MM.1S (cell line): ENCODE measurements at regions not wholly inside any gene's neighbourhood (a gene's known extent, or its start where the extent isn't known, plus 50 kb on each side); places are given as distances from the start of the nearest gene placed in this dataset.

Source experiments
- DNase-seq: peaks from one replicate; pipeline ENCODE4 v3.0.0-alpha.2; 2015
- H2AFZ ChIP-seq: fragments of 300-600 bp; sonication (generic); 2 replicates; pipeline ENCODE4 v1.6.0; 2016; ENCODE audit warnings: antibody characterized with exemption, low read length
- H3F3A ChIP-seq: fragments of 300-600 bp; sonication (generic); 2 replicates; pipeline ENCODE4 v1.6.1; 2016; ENCODE audit warnings: mild to moderate bottlenecking, antibody characterized with exemption, low read length, moderate library complexity, mixed read lengths; ENCODE audit not compliant: insufficient read depth
- H3K27ac ChIP-seq: fragments of 300-600 bp; sonication (generic); 2 replicates; pipeline ENCODE4 v1.5.1; 2016; ENCODE audit warnings: mild to moderate bottlenecking, low read length
- H3K27me3 ChIP-seq: fragments of 300-600 bp; sonication (generic); replicated peaks from 2 replicates; pipeline ENCODE4 v1.6.0; 2016; ENCODE audit warnings: low read length; ENCODE audit not compliant: insufficient read depth
- H3K36me3 ChIP-seq: fragments of 300-600 bp; sonication (generic); replicated peaks from 2 replicates; pipeline ENCODE4 v1.6.1; 2016; ENCODE audit warnings: mild to moderate bottlenecking, low read length, mixed read lengths; ENCODE audit not compliant: insufficient read depth
- H3K4me1 ChIP-seq: fragments of 300-600 bp; sonication (generic); 2 replicates; pipeline ENCODE4 v1.6.1; 2016; ENCODE audit warnings: low read length, mixed read lengths
- H3K4me2 ChIP-seq: fragments of 300-600 bp; sonication (generic); 2 replicates; pipeline ENCODE4 v1.6.0; 2016; ENCODE audit warnings: low read depth, low read length
- H3K4me3 ChIP-seq: fragments of 300-600 bp; sonication (generic); 2 replicates; pipeline ENCODE4 v1.5.1; 2016; ENCODE audit warnings: low read length, mixed read lengths
- H3K79me2 ChIP-seq: fragments of 300-600 bp; sonication (generic); 2 replicates; pipeline ENCODE4 v1.6.1; 2016; ENCODE audit warnings: mixed run types, low read length, mixed read lengths
- H3K9ac ChIP-seq: fragments of 300-600 bp; sonication (generic); 2 replicates; pipeline ENCODE4 v1.6.1; 2016; ENCODE audit warnings: low read length, mixed read lengths
- H3K9me2 ChIP-seq: fragments of 300-600 bp; sonication (generic); replicated peaks from 2 replicates; pipeline ENCODE4 v1.6.1; 2016; ENCODE audit warnings: mild to moderate bottlenecking, low read length, mixed read lengths; ENCODE audit not compliant: insufficient read depth
- H3K9me3 ChIP-seq: fragments of 300-600 bp; sonication (generic); replicated peaks from 2 replicates; pipeline ENCODE4 v1.6.1; 2016; ENCODE audit warnings: mild to moderate bottlenecking, low read length, mixed read lengths; ENCODE audit not compliant: insufficient read depth
- H4K20me1 ChIP-seq: fragments of 300-600 bp; sonication (generic); 2 replicates; pipeline ENCODE4 v1.6.1; 2016; ENCODE audit warnings: mild to moderate bottlenecking, low read length, moderate library complexity, mixed read lengths; ENCODE audit not compliant: insufficient read depth
- EZH2 ChIP-seq: fragments of 300-600 bp; sonication (generic); optimal IDR thresholded peaks from 2 replicates; pipeline ENCODE3; 2017; ENCODE audit warnings: low read depth, mild to moderate bottlenecking, antibody characterized with exemption, low read length, mixed read lengths
- EZH2phosphoT487 ChIP-seq: fragments of 300-600 bp; sonication (generic); IDR thresholded peaks from 2 replicates; pipeline ENCODE4 v1.6.1; 2018; ENCODE audit warnings: antibody characterized with exemption, low read length
- TF ChIP-seq, protein P1 (sequence below): fragments of 300-600 bp; sonication (generic); IDR thresholded peaks from 2 replicates; pipeline ENCODE4 v1.5.1; 2016; ENCODE audit warnings: antibody characterized with exemption, low read length, mixed read lengths

DNA sequence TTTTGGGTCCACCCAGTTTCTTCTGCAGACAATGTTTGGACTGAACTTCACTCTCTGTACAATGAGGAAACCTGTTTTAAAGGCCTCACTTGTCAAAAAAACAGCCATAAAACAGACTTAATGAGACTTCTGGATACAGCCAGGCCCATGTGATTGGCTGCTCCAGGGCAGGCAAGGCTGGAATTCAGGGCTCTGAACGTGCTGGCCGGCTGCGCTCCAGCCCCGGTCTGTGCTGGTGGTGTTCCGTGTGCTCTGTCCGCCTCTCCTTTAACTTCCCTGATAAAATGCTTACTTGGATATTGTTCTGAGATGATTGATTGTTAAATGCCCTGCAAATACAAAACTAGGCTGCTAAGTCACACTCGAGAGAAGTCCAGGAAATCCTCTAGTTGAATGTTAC lies 131.2 kb upstream of the KLF4 start:
- Histone ChIP-seq H3K9me2 (no peaks in the 10 kb centered on the region), H3K4me1 (no peaks in the 10 kb centered on the region), H3K4me2 (no peak overlapping the region), H3K79me2 (no peaks in the 10 kb centered on the region), H3K9ac (no peak overlapping the region), H3K27ac (no peak overlapping the region), H3K9me3 (no peaks in the 10 kb centered on the region), H2AFZ (no peak overlapping the region), H3K36me3 (no peaks in the 10 kb centered on the region), H4K20me1 (no peaks in the 10 kb centered on the region), H3K4me3 (no peak overlapping the region), H3F3A (no peaks in the 10 kb centered on the region), H3K27me3 (no peaks in the 10 kb centered on the region)
- TF ChIP-seq, protein P1, sequence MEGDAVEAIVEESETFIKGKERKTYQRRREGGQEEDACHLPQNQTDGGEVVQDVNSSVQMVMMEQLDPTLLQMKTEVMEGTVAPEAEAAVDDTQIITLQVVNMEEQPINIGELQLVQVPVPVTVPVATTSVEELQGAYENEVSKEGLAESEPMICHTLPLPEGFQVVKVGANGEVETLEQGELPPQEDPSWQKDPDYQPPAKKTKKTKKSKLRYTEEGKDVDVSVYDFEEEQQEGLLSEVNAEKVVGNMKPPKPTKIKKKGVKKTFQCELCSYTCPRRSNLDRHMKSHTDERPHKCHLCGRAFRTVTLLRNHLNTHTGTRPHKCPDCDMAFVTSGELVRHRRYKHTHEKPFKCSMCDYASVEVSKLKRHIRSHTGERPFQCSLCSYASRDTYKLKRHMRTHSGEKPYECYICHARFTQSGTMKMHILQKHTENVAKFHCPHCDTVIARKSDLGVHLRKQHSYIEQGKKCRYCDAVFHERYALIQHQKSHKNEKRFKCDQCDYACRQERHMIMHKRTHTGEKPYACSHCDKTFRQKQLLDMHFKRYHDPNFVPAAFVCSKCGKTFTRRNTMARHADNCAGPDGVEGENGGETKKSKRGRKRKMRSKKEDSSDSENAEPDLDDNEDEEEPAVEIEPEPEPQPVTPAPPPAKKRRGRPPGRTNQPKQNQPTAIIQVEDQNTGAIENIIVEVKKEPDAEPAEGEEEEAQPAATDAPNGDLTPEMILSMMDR, result no peak
- TF ChIP-seq EZH2, result no peak
- TF ChIP-seq EZH2phosphoT487, result no peak
- no peak for DNase-seq

DNA sequence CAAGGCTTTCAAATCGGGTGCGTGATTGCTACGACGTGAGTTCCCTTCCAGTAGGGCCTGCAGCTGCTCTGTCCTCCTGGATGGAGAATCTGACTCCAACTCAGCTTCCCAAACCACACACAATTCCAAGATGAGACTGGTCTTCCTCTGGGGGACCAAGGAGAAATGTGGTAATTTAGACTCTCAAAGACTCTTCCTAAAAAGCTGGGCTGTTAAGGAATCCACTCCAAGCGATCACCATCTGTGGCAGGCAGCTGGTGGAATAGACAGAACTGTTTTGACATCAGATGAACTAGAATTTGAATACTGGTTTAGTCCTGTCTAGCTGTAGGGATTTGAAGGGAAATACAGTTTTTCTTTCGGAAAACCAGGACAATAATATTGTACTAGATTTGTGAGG lies 130.7 kb upstream of the KLF4 start:
- Histone ChIP-seq H3K4me3 (no peak overlapping the region), H3K4me1 (no peaks in the 10 kb centered on the region), H3F3A (no peaks in the 10 kb centered on the region), H2AFZ (no peak overlapping the region), H3K36me3 (no peaks in the 10 kb centered on the region), H3K4me2 (no peak overlapping the region), H4K20me1 (no peaks in the 10 kb centered on the region), H3K9ac (no peak overlapping the region), H3K9me2 (no peaks in the 10 kb centered on the region), H3K79me2 (no peaks in the 10 kb centered on the region), H3K9me3 (no peaks in the 10 kb centered on the region), H3K27me3 (no peaks in the 10 kb centered on the region), H3K27ac (no peak overlapping the region)
- TF ChIP-seq EZH2 (no peak), EZH2phosphoT487 (no peak)
- TF ChIP-seq, protein P1, result no peak
- no peak for DNase-seq

DNA sequence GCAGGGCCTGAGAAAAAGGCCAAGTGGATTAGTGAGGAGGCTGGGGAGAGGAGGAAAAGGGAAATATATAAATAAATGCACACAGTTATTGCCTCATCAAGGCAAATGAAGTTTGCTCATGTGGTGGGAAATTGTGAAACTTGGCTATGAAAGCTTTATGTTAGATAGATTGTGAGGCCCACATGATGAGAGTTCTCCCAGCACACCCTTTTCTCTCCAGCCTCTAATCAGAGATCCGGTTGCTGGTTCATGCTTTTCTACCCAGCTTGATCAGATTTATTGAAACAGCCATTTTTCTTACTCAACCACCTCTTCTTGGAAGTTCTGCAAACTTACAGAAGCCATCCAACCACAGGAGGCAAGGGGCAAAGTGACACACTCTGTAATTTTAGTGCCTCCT lies 125.8 kb upstream of the KLF4 start:
- Histone ChIP-seq H3K9me2 (no peaks in the 10 kb centered on the region), H4K20me1 (no peaks in the 10 kb centered on the region), H3K4me2 (no peak overlapping the region), H3K36me3 (no peaks in the 10 kb centered on the region), H3K9ac (no peak overlapping the region), H3K79me2 (no peaks in the 10 kb centered on the region), H2AFZ (no peak overlapping the region), H3F3A (no peaks in the 10 kb centered on the region), H3K27ac (no peak overlapping the region), H3K4me3 (no peak overlapping the region), H3K9me3 (no peaks in the 10 kb centered on the region), H3K4me1 (no peaks in the 10 kb centered on the region), H3K27me3 (no peaks in the 10 kb centered on the region)
- DNase-seq, result no peak
- TF ChIP-seq, protein P1, result no peak
- TF ChIP-seq EZH2phosphoT487 (no peak), EZH2 (no peak)

DNA sequence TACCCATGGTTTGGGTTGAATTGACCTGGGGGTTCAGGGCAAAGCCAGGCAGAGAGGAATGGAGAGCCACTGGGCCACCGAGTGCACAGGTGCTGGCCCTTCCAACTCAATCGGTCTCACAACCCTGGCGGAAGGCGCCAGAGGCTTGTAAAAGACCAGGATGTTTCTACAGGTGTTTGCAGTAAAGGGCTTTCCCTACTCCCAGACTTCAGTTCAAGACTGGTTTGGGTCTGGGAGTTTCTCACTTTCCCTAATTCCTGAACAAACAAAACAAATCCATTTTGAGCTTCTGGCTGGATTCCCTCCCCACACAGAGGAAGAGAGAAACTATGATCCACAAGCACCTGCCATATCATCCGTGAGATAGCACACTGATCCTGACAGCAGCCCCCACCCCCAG lies 125.2 kb upstream of the KLF4 start:
- Histone ChIP-seq H3F3A (no peaks in the 10 kb centered on the region), H3K79me2 (no peaks in the 10 kb centered on the region), H3K4me1 (no peaks in the 10 kb centered on the region), H3K9me3 (no peaks in the 10 kb centered on the region), H3K36me3 (no peaks in the 10 kb centered on the region), H3K27ac (no peak overlapping the region), H3K27me3 (no peaks in the 10 kb centered on the region), H3K4me3 (no peak overlapping the region), H3K9ac (no peak overlapping the region), H4K20me1 (no peaks in the 10 kb centered on the region), H3K4me2 (no peak overlapping the region), H3K9me2 (no peaks in the 10 kb centered on the region), H2AFZ (no peak overlapping the region)
- TF ChIP-seq EZH2 (no peak), EZH2phosphoT487 (no peak)
- TF ChIP-seq, protein P1, result no peak
- no peak for DNase-seq
